Fibroblast of lung (primary cell): ENCODE measurements at regions not wholly inside any gene's neighbourhood (a gene's known extent, or its start where the extent isn't known, plus 50 kb on each side); places are given as distances from the start of the nearest gene placed in this dataset.

Experiments
- EZH2 ChIP-seq: IDR thresholded peaks from 2 replicates; pipeline ENCODE4 v1.5.1; 2012; ENCODE audit warnings: low read length, control low read depth, mild to moderate bottlenecking; ENCODE audit errors: missing control alignments
- TF ChIP-seq, protein P1 (sequence below), 2 donors: IDR thresholded peaks in 1 of 2; conservative IDR thresholded peaks in 1 of 2; 1 replicate in 1 of 2; 2 replicates in 1 of 2; pipeline ENCODE4 v1.5.1; 2011 to 2012; ENCODE audit warnings: low read length in 2 of 2, control low read depth in 1 of 2, inconsistent platforms in 1 of 2, low read depth in 1 of 2, mild to moderate bottlenecking in 1 of 2

DNA sequence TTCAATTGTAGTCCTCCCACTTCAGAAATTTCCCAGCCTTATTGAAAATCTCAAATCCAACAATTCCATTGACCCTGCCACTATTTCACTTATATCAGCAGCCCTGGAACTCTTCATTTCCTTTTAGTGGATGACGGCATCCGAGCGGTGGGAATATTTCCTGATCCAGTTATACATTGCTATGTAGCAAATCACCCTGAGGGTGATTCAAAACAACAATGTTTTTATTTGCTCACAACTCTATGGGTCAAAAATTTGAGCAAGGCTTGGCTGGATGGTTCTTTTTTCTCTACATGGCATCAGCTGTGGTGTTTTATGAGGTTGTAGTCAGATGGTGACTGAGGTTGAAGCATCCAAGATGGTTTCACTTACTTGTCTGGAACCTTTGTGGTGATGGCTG is 70.5 kb downstream of the CHST2 start:
- TF ChIP-seq, protein P1, sequence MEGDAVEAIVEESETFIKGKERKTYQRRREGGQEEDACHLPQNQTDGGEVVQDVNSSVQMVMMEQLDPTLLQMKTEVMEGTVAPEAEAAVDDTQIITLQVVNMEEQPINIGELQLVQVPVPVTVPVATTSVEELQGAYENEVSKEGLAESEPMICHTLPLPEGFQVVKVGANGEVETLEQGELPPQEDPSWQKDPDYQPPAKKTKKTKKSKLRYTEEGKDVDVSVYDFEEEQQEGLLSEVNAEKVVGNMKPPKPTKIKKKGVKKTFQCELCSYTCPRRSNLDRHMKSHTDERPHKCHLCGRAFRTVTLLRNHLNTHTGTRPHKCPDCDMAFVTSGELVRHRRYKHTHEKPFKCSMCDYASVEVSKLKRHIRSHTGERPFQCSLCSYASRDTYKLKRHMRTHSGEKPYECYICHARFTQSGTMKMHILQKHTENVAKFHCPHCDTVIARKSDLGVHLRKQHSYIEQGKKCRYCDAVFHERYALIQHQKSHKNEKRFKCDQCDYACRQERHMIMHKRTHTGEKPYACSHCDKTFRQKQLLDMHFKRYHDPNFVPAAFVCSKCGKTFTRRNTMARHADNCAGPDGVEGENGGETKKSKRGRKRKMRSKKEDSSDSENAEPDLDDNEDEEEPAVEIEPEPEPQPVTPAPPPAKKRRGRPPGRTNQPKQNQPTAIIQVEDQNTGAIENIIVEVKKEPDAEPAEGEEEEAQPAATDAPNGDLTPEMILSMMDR (conservative IDR thresholded peaks at IDR 0.05 in 1 of 2, IDR thresholded peaks at IDR 0.05 in 1 of 2; ENCODE audit: low read depth in 1 of 2, low read length in 2 of 2), result no peak
- TF ChIP-seq EZH2, result no peak
